HL-60 (cell line): ENCODE measurements at regions not wholly inside any gene's neighbourhood (a gene's known extent, or its start where the extent isn't known, plus 50 kb on each side); places are given as distances from the start of the nearest gene placed in this dataset.

Experiments
- POLR2AphosphoS5 ChIP-seq: IDR thresholded peaks from 2 replicates; pipeline ENCODE4 v1.6.1; 2012; ENCODE audit warnings: low read depth
- TF ChIP-seq, protein P1 (sequence below): IDR thresholded peaks from one replicate; pipeline ENCODE4 v1.5.1; 2011; ENCODE audit warnings: low read length, control low read depth, inconsistent platforms; ENCODE audit not compliant: insufficient read depth

- TF ChIP-seq POLR2AphosphoS5: no peak
- TF ChIP-seq, protein P1, sequence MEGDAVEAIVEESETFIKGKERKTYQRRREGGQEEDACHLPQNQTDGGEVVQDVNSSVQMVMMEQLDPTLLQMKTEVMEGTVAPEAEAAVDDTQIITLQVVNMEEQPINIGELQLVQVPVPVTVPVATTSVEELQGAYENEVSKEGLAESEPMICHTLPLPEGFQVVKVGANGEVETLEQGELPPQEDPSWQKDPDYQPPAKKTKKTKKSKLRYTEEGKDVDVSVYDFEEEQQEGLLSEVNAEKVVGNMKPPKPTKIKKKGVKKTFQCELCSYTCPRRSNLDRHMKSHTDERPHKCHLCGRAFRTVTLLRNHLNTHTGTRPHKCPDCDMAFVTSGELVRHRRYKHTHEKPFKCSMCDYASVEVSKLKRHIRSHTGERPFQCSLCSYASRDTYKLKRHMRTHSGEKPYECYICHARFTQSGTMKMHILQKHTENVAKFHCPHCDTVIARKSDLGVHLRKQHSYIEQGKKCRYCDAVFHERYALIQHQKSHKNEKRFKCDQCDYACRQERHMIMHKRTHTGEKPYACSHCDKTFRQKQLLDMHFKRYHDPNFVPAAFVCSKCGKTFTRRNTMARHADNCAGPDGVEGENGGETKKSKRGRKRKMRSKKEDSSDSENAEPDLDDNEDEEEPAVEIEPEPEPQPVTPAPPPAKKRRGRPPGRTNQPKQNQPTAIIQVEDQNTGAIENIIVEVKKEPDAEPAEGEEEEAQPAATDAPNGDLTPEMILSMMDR: no peak
Observed at GRCh38 chrX:22795671-22796070, 204.1 kb upstream of the DDX53 start.
